ENCODE measurements at regions not wholly inside any gene's neighbourhood (a gene's known extent, or its start where the extent isn't known, plus 50 kb on each side); places are given as distances from the start of the nearest gene placed in this dataset.
"Not testable (repeated sequence)": the region's sequence is repeated elsewhere in the genome, so short reads cannot be mapped to it uniquely, and the experiment has no call there.

- DNase-seq (ENCODE audit: low read depth): not testable (repeated sequence)
Observed at GRCh38 chr20:25798174-25798993, 101.7 kb upstream of the ZNF337 start.

- not testable (repeated sequence) for DNase-seq (ENCODE audit: low read depth)
Observed at GRCh38 chr20:25797062-25797461, 100.4 kb upstream of the ZNF337 start.

- not testable (repeated sequence) for DNase-seq (ENCODE audit: low read depth)
Observed at GRCh38 chr20:25777241-25777640, 80.6 kb upstream of the ZNF337 start.

GRCh38 chr20:25774711-25775110 lies 78.1 kb upstream of the ZNF337 start:
- not testable (repeated sequence) for DNase-seq (ENCODE audit: low read depth)

GRCh38 chr20:25774203-25774602 lies 77.5 kb upstream of the ZNF337 start:
- not testable (repeated sequence) for DNase-seq (ENCODE audit: low read depth)

- not testable (repeated sequence) for DNase-seq (ENCODE audit: low read depth)
Observed at GRCh38 chr20:25772437-25772836, 75.8 kb upstream of the ZNF337 start.

- DNase-seq (ENCODE audit: low read depth): not testable (repeated sequence)
Observed at GRCh38 chr20:25771818-25772217, 75.2 kb upstream of the ZNF337 start.

- DNase-seq (ENCODE audit: low read depth): no peak
Observed at GRCh38 chr20:25761596-25761995, 64.9 kb upstream of the ZNF337 start.

GRCh38 chr20:25761046-25761445 lies 64.4 kb upstream of the ZNF337 start:
- DNase-seq (ENCODE audit: low read depth): not testable (repeated sequence)

GRCh38 chr20:25750765-25751696 lies 54.4 kb upstream of the ZNF337 start:
- DNase-seq (ENCODE audit: low read depth): peak; percentile 29

- DNase-seq (ENCODE audit: low read depth): no peak
Observed at GRCh38 chr20:25750220-25750764, 53.6 kb upstream of the ZNF337 start.

GRCh38 chr20:25749649-25750048 lies 53.0 kb upstream of the ZNF337 start:
- no peak for DNase-seq (ENCODE audit: low read depth)

All from activated T-helper 9 cell treated with anti-CD3 and anti-CD28 coated beads, Interleukin-2, amount 50 U/mL, for 16 hours (primary cell).